HEK293T (cell line): ENCODE measurements at regions not wholly inside any gene's neighbourhood (a gene's known extent, or its start where the extent isn't known, plus 50 kb on each side); places are given as distances from the start of the nearest gene placed in this dataset.

Experiments used
- CTCF ChIA-PET: fragments of 350-600 bp; formaldehyde crosslinking; extraction: SDS; loops from one replicate; lab custom pipeline; 2021; ENCODE audit warnings: antibody characterized with exemption, inconsistent platforms; lab: Yijun Ruan, JAX
- POLR2A ChIA-PET: fragments of 350-600 bp; formaldehyde crosslinking; extraction: SDS; loops from one replicate; lab custom pipeline; 2020; ENCODE audit warnings: antibody characterized with exemption, inconsistent platforms; lab: Yijun Ruan, JAX
- DNase-seq: peaks from one replicate; pipeline ENCODE4 v3.0.0; 2012; ENCODE audit warnings: mixed read lengths; ENCODE audit errors: extremely low spot score
- ARNT ChIP-seq: fragments of 450-650 bp; IDR thresholded peaks from 2 replicates; pipeline ENCODE4 v1.6.1; 2017; ENCODE audit warnings: mild to moderate bottlenecking
- BHLHE40 ChIP-seq: fragments of 450-650 bp; IDR thresholded peaks from 2 replicates; pipeline ENCODE4 v1.6.1; 2016; ENCODE audit warnings: mild to moderate bottlenecking, moderate library complexity, borderline replicate concordance
- CTBP1 ChIP-seq: fragments of 450-650 bp; IDR thresholded peaks from 2 replicates; pipeline ENCODE4 v1.6.1; 2016; ENCODE audit warnings: borderline replicate concordance
- ELF4 ChIP-seq: fragments of 450-650 bp; IDR thresholded peaks from 2 replicates; pipeline ENCODE4 v1.6.1; 2017; ENCODE audit warnings: antibody characterized with exemption
- FOXA1 ChIP-seq: fragments of 450-650 bp; IDR thresholded peaks from 2 replicates; pipeline ENCODE4 v1.6.1; 2016; ENCODE audit warnings: mild to moderate bottlenecking
- FOXK2 ChIP-seq: fragments of 450-650 bp; IDR thresholded peaks from 2 replicates; pipeline ENCODE4 v1.6.1; 2016; ENCODE audit warnings: mild to moderate bottlenecking
- FOXM1 ChIP-seq: fragments of 450-650 bp; IDR thresholded peaks from 2 replicates; pipeline ENCODE4 v1.6.1; 2017; ENCODE audit warnings: mild to moderate bottlenecking, borderline replicate concordance
- HDGF ChIP-seq: fragments of 450-650 bp; IDR thresholded peaks from 2 replicates; pipeline ENCODE4 v1.6.1; 2017; ENCODE audit warnings: antibody characterized with exemption, borderline replicate concordance
- L3MBTL2 ChIP-seq: fragments of 450-650 bp; conservative IDR thresholded peaks from 2 replicates; pipeline ENCODE4 v1.6.1; 2016; ENCODE audit warnings: mild to moderate bottlenecking
- LEF1 ChIP-seq: fragments of 450-650 bp; IDR thresholded peaks from 2 replicates; pipeline ENCODE4 v1.6.1; 2017; ENCODE audit warnings: mild to moderate bottlenecking, borderline replicate concordance
- NFRKB ChIP-seq: fragments of 450-650 bp; IDR thresholded peaks from 2 replicates; pipeline ENCODE4 v1.6.1; 2016; ENCODE audit warnings: mild to moderate bottlenecking, moderate library complexity
- SP1 ChIP-seq: fragments of 450-650 bp; IDR thresholded peaks from 2 replicates; pipeline ENCODE4 v1.6.1; 2017
- SUZ12 ChIP-seq: fragments of 450-650 bp; IDR thresholded peaks from 2 replicates; pipeline ENCODE4 v1.6.1; 2016; ENCODE audit warnings: mild to moderate bottlenecking
- TARDBP ChIP-seq: fragments of 450-650 bp; IDR thresholded peaks from 2 replicates; pipeline ENCODE4 v1.6.1; 2016
- ZNF384 ChIP-seq: fragments of 450-650 bp; IDR thresholded peaks from 2 replicates; pipeline ENCODE4 v1.6.1; 2016
- TF ChIP-seq, protein P1 (sequence below): fragments of 450-650 bp; IDR thresholded peaks from 2 replicates; pipeline ENCODE4 v1.6.1; 2016

DNA sequence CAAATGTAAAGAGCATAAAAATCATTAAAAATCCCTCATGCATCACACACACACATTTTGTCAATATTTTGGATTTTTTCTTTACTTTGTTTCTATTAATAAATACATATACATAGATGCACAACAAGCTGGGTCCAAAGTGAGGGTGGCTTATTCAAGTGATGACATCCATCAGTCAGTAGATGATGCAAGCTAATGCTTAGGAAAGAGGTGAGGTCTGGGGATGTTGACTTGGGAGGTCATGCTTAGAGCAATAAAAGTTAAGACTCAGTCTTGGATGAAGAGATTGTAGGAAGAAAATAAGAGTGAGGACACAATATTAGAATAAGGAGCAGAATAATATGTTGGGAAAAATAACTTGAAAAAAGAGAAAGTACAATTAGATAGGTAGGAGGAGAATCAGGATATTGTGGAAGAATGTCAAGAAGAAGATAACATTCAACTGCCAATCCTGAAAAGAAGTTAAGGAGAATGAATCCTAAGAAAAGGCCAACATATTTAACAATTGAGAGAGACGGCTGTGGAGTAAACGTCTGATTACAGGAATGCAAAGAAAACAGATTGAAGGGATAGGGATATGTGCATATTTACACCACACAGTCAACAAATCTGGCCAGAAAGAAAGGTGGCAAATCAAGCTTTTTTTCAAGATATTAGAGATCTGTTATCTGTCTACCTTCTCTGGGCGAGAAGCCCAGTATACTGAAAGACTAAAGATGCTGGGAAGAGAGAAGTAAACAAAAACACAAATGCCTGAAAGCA, 111.0 kb upstream of the TJP1 start:
- CTCF ChIA-PET = no interaction called here
- POLR2A ChIA-PET = no interaction called here

DNA sequence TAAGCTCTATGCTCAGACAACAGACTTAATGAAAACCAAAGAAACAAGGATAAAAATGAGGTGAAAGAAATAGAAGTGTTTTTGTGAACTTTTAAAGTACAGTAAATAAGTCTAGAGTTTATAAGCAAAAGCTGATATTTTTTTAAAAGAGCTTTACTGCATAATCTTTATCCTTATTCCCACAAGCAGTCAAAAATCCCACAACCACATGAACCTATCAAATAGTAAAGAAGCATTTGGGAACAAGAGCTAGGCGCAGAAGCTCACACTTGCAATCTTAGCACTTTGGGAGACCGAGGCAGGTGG, 103.8 kb upstream of the TJP1 start:
- DNase-seq = no peak
- CTCF ChIA-PET = interaction anchor here (0.7 to 2.8 kb wide), 24 partner anchors 9 to 255 kb away, joined by 3 to 12 read pairs (median 5); no protein-coding TSS in a partner anchor
- TF ChIP-seq FOXM1 = no peak
- POLR2A ChIA-PET = interaction anchor here (0.7 to 3.0 kb wide), 3 partner anchors 53 to 105 kb away, joined by 3 to 18 read pairs (median 6); no protein-coding TSS in a partner anchor

More for the DNA sequence above, 111.0 kb upstream of the TJP1 start:
- TF ChIP-seq FOXA1 (no peak), FOXK2 (no peak), L3MBTL2 (no peak), ZNF384 (no peak), LEF1 (no peak), SP1 (no peak), TARDBP (no peak), ARNT (no peak)
- DNase-seq = no peak

DNA sequence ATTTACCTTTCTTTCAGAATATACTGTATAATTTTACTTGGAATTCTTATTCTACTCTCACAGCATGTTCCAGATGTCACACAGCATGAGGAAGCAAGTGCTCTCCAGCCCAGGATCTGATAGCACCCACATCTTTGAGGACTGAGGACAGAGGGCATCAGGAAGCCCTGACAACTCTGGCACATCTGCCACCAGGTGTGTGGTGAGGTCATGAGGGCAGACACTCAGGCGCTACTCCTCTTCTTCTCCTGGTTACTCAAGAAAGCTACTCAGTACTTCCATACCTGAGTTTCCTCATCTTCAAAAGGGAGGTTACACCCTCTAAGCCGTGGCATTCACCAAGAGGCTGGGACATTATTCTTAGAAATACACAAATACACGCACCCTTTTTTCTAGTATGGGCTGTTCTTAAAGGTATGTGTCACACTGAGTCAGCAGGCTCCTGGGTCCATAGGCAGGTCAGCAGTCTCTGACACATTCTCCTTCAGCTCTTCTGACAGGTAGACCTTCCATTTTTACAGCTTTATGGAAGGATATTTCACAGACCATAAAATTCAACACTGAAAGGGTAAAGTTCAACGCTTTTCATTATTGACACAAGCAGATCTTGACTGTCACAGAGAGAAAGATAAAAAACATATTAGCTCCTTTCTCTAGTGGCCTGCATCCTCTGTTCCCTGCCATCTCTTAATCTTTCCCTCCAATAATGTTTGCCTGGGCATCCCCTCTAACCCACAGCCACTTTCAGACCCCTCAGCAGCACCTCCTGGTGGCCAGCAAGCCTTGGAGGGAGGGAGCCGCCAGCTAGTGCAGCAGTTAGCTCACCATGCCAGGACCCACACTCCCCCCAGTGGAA, 103.2 kb upstream of the TJP1 start:
- TF ChIP-seq FOXM1 (no peak), TARDBP (no peak), LEF1 (no peak), FOXA1 (no peak), SP1 (no peak), FOXK2 (no peak), ARNT (no peak), CTBP1 (no peak), L3MBTL2 (no peak)
- CTCF ChIA-PET = interaction anchor here (0.7 to 2.8 kb wide), 26 partner anchors 9 to 254 kb away, joined by 3 to 12 read pairs (median 5); no protein-coding TSS in a partner anchor
- peak; percentile 66 for DNase-seq
- POLR2A ChIA-PET = interaction anchor here (0.7 to 3.0 kb wide), 3 partner anchors 52 to 105 kb away, joined by 3 to 18 read pairs (median 6); no protein-coding TSS in a partner anchor

DNA sequence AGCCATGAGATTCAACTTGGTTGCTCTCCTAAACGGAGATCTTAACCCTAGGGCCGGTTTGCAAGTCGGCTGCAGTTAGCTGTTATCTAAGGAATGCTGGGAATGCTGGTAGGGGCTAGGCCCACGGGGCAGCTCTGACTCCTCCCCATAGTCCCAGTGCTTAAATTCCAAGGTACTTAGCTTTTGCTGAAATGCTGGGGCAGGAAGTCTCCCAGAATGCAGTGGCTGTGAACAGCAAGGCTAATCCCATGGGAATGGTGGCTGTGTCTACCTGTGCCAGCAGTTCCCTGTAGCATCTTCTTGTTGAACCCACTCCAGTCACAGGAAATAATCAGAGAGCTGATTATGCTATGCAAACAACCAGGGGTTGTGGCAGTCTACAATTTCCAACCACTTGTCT, 102.5 kb upstream of the TJP1 start:
- no peak for TF ChIP-seq LEF1
- no peak for TF ChIP-seq SUZ12
- no peak for TF ChIP-seq BHLHE40
- TF ChIP-seq L3MBTL2 = no peak
- TF ChIP-seq FOXM1 = no peak
- TF ChIP-seq ZNF384 = no peak
- TF ChIP-seq TARDBP = no peak
- TF ChIP-seq, protein P1, sequence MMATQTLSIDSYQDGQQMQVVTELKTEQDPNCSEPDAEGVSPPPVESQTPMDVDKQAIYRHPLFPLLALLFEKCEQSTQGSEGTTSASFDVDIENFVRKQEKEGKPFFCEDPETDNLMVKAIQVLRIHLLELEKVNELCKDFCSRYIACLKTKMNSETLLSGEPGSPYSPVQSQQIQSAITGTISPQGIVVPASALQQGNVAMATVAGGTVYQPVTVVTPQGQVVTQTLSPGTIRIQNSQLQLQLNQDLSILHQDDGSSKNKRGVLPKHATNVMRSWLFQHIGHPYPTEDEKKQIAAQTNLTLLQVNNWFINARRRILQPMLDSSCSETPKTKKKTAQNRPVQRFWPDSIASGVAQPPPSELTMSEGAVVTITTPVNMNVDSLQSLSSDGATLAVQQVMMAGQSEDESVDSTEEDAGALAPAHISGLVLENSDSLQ = no peak
- TF ChIP-seq ARNT = no peak
- ChIA-PET POLR2A (interaction anchor here (1.9 to 3.0 kb wide), 2 partner anchors 52 to 104 kb away, joined by 6 to 18 read pairs; no protein-coding TSS in a partner anchor), CTCF (interaction anchor here (0.8 to 2.8 kb wide), 9 partner anchors 11 to 250 kb away, joined by 3 to 10 read pairs (median 5); no protein-coding TSS in a partner anchor)
- DNase-seq = peak; percentile 21

DNA sequence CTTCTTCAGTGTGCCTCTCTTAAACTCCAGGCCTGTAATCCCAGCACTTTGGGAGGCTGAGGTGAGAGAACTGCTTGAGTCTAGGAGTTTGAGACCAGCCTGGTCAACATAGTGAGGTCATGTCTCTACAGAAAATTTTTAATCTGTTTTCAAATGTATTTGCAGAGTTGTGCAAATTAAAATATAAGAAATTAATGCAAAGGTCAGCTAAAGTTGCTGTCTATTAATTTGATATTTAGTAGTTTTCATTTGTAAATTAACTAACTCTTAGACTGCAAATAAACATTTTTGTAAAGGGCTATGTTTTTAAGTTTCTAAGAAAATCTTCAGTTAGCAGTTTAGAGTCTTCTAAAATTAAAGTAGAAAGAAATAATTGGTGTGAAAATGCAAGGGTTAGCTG, 99.9 kb upstream of the TJP1 start:
- no peak for DNase-seq
- TF ChIP-seq LEF1 (no peak), L3MBTL2 (no peak), SP1 (no peak), TARDBP (no peak), HDGF (no peak), ARNT (no peak), ZNF384 (no peak), NFRKB (no peak)
- POLR2A ChIA-PET = no interaction called here
- CTCF ChIA-PET = interaction anchor here (0.7 kb wide), 2 partner anchors 11 to 52 kb away, joined by 3 to 5 read pairs; no protein-coding TSS in a partner anchor

DNA sequence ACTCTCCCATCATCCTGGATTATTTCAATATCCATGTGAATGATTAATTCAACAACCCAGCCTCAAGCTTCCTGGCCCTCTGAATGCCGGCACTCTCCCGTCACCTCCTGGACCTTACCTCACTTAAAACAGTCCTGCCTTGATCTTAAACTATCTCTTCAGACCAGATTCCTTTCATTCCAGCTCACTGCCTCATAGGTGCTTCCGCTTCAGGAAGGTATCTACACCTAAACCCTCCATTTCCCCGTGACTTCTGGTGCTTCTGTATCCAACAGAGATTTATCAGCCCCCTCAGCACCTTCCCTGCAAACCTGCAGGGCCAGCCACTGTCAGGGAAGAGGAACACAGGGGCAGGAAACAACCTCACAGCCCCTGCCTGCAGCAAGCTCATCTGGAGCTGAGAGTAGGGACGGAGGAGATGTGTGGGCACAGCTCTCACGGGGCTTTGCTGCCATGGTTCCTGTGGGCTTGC, 98.9 kb upstream of the TJP1 start:
- DNase-seq = no peak
- CTCF ChIA-PET = interaction anchor here (0.7 kb wide), 1 partner anchor 56 kb away, joined by 11 read pairs; no protein-coding TSS in a partner anchor
- POLR2A ChIA-PET = no interaction called here
- TF ChIP-seq L3MBTL2 (no peak), FOXK2 (no peak), SP1 (no peak), ARNT (no peak), CTBP1 (no peak), TARDBP (no peak), ELF4 (no peak), SUZ12 (no peak)

DNA sequence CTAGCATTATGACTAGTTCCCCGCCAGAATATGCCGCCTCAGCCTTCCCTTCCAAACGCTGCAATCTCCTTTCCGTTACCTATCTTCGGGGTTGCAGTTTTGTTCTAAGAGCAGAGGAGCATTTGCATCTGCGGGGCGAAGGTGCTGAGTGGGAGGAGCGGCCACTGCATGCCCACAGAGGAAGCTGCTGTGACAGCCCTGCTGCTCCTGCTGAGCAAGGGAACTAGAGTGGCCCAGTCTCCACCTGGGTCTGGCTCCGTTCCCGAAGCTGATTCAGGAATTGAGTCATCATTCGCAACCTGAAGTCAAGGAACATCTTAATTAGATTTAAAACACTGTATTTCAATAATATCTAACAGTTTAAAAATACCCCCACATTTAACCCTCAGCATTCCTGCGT, 98.2 kb upstream of the TJP1 start:
- POLR2A ChIA-PET = no interaction called here
- no peak for DNase-seq
- CTCF ChIA-PET = no interaction called here
- TF ChIP-seq, protein P1 = no peak
- TF ChIP-seq CTBP1 (no peak), SP1 (no peak)
